ENCODE measurements at regions not wholly inside any gene's neighbourhood (a gene's known extent, or its start where the extent isn't known, plus 50 kb on each side); places are given as distances from the start of the nearest gene placed in this dataset.
"Not testable (repeated sequence)": the region's sequence is repeated elsewhere in the genome, so short reads cannot be mapped to it uniquely, and the experiment has no call there.

DNA sequence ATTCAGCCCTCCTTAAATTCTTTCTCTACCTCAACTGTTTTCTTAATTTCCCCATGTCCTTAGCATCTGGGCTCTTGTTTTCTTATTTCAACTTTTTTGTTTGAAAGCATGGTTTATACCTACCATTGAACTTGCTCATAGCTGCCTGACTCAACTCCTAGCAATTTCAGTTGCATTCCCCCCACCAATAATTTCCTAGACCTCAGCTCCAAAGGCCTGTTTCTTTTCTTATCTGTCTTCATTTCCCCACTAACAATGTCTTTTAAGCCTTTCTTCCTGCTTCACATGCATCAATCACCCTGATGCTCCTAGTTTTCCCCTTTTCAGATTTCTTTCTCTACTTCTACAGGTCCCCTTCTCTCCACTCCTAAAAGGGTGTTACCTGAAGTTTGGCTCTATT is 129.7 kb upstream of the PDE4D start:
- no peaks in the 10 kb centered on the region for H3K27me3 ChIP-seq (ENCODE audit: control insufficient read depth, insufficient read depth, low read length)
- DNase-seq (ENCODE audit: low read depth in 4 of 6, low spot score in 6 of 6) = no peak
- H3K36me3 ChIP-seq (ENCODE audit: control insufficient read depth, insufficient read depth, low read length) = no peaks in the 10 kb centered on the region
- no peaks in the 10 kb centered on the region for H3K4me1 ChIP-seq (ENCODE audit: control insufficient read depth, insufficient read depth, low read length)
- H3K4me3 ChIP-seq (ENCODE audit: low read depth, low read length) = no peak overlapping the region
- no peak overlapping the region for H3K27ac ChIP-seq (ENCODE audit: low read depth, low read length)
- no peaks in the 10 kb centered on the region for H3K9me3 ChIP-seq (ENCODE audit: control insufficient read depth, insufficient read depth, low read length)

- Histone ChIP-seq H3K27ac (ENCODE audit: low read depth, low read length) (no peak overlapping the region), H3K4me1 (ENCODE audit: control insufficient read depth, insufficient read depth, low read length) (no peaks in the 10 kb centered on the region), H3K9me3 (ENCODE audit: control insufficient read depth, insufficient read depth, low read length) (no peaks in the 10 kb centered on the region), H3K27me3 (ENCODE audit: control insufficient read depth, insufficient read depth, low read length) (no peaks in the 10 kb centered on the region), H3K4me3 (ENCODE audit: low read depth, low read length) (no peak overlapping the region), H3K36me3 (ENCODE audit: control insufficient read depth, insufficient read depth, low read length) (no peaks in the 10 kb centered on the region)
- no peak for DNase-seq (ENCODE audit: low read depth in 4 of 6, low spot score in 6 of 6)
These were observed 126.9 kb upstream of the PDE4D start for GRCh38 chr5:60020457-60020856.

DNA sequence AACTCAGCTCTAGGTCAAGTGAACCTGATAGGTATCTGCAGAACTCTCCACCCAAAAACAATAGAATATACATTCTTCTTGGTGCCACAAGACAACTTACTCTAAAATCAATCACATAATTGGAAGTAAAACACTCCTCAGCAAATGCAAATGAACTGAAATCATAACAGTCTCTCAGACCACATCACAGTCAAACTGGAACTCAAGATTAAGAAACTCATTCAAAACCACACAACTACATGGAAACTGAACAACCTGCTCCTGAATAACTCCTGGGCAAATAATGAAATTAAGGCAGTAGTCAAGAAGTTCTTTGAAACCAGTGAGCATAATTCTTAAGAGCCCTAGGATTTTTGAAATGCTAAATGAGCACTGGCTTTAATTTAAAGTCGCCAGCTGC is 125.4 kb upstream of the PDE4D start:
- H3K36me3 ChIP-seq (ENCODE audit: control insufficient read depth, insufficient read depth, low read length); H3K27ac ChIP-seq (ENCODE audit: low read depth, low read length); H3K27me3 ChIP-seq (ENCODE audit: control insufficient read depth, insufficient read depth, low read length); DNase-seq (ENCODE audit: low read depth in 4 of 6, low spot score in 6 of 6); H3K4me3 ChIP-seq (ENCODE audit: low read depth, low read length); H3K9me3 ChIP-seq (ENCODE audit: control insufficient read depth, insufficient read depth, low read length); H3K4me1 ChIP-seq (ENCODE audit: control insufficient read depth, insufficient read depth, low read length): not testable (repeated sequence)
- WGBS (ENCODE audit: insufficient coverage) = no CpG with 5 or more reads among the region's 1 CpG

DNA sequence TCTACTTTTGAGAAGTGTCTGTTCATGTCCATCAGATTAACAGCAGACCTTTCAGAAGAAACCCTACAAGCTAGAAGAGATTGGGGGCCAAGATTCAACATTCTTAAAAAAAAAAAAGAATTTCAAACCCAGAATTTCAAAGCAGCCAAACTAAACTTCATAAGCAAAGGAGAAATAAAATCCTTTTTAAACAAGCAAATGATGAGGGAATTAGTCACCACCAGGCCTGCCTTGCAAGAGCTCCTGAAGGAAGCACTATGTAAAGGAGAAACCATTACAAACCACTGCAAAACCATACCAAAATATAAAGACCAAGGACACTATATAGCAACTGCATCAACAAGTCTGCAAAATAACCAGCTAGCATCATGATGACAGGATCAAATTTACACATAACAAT is 124.6 kb upstream of the PDE4D start:
- Histone ChIP-seq H3K9me3 (ENCODE audit: control insufficient read depth, insufficient read depth, low read length) (no peaks in the 10 kb centered on the region), H3K4me3 (ENCODE audit: low read depth, low read length) (no peak overlapping the region), H3K4me1 (ENCODE audit: control insufficient read depth, insufficient read depth, low read length) (no peaks in the 10 kb centered on the region), H3K36me3 (ENCODE audit: control insufficient read depth, insufficient read depth, low read length) (no peaks in the 10 kb centered on the region), H3K27me3 (ENCODE audit: control insufficient read depth, insufficient read depth, low read length) (no peaks in the 10 kb centered on the region), H3K27ac (ENCODE audit: low read depth, low read length) (no peak overlapping the region)
- DNase-seq (ENCODE audit: low read depth in 4 of 6, low spot score in 6 of 6) = no peak

DNA sequence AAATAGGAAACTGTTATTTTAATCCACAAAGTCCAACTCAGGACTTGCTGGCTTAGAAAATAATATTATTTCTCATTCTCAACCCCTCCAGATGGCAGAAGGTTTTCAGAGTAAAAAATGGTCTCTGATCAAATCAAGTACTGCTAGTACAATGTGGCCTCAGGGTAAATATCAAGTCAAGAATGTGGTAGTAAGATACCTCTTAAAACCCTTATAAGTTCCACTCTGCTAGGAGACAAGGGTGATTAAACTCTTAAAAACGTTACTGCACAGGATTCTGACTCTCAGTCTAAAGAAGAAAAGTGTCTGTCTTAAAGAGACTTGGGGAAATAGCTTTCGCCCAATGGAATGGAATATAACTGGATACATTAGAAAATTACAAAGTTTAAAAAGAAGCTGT is 120.8 kb upstream of the PDE4D start:
- WGBS (ENCODE audit: insufficient coverage) = 43% methylated on average over 1 of the region's 2 CpGs
- Histone ChIP-seq H3K4me3 (ENCODE audit: low read depth, low read length) (no peak overlapping the region), H3K9me3 (ENCODE audit: control insufficient read depth, insufficient read depth, low read length) (no peaks in the 10 kb centered on the region), H3K27ac (ENCODE audit: low read depth, low read length) (no peak overlapping the region), H3K36me3 (ENCODE audit: control insufficient read depth, insufficient read depth, low read length) (no peaks in the 10 kb centered on the region), H3K4me1 (ENCODE audit: control insufficient read depth, insufficient read depth, low read length) (no peaks in the 10 kb centered on the region), H3K27me3 (ENCODE audit: control insufficient read depth, insufficient read depth, low read length) (no peaks in the 10 kb centered on the region)
- DNase-seq (ENCODE audit: low read depth in 4 of 6, low spot score in 6 of 6) = no peak

GRCh38 chr5:60010853-60011252 is 117.3 kb upstream of the PDE4D start:
- no peaks in the 10 kb centered on the region for H3K36me3 ChIP-seq (ENCODE audit: control insufficient read depth, insufficient read depth, low read length)
- H3K4me3 ChIP-seq (ENCODE audit: low read depth, low read length) = no peak overlapping the region
- H3K27ac ChIP-seq (ENCODE audit: low read depth, low read length) = no peak overlapping the region
- H3K27me3 ChIP-seq (ENCODE audit: control insufficient read depth, insufficient read depth, low read length) = no peaks in the 10 kb centered on the region
- H3K4me1 ChIP-seq (ENCODE audit: control insufficient read depth, insufficient read depth, low read length) = no peaks in the 10 kb centered on the region
- DNase-seq (ENCODE audit: low read depth in 4 of 6, low spot score in 6 of 6) = peak in 1 of 6 donors; percentile 16
- no peaks in the 10 kb centered on the region for H3K9me3 ChIP-seq (ENCODE audit: control insufficient read depth, insufficient read depth, low read length)

- Histone ChIP-seq H3K27ac (ENCODE audit: low read depth, low read length) (no peak overlapping the region), H3K36me3 (ENCODE audit: control insufficient read depth, insufficient read depth, low read length) (no peaks in the 10 kb centered on the region), H3K4me1 (ENCODE audit: control insufficient read depth, insufficient read depth, low read length) (no peaks in the 10 kb centered on the region), H3K27me3 (ENCODE audit: control insufficient read depth, insufficient read depth, low read length) (no peaks in the 10 kb centered on the region), H3K4me3 (ENCODE audit: low read depth, low read length) (no peak overlapping the region), H3K9me3 (ENCODE audit: control insufficient read depth, insufficient read depth, low read length) (no peaks in the 10 kb centered on the region)
- no peak for DNase-seq (ENCODE audit: low read depth in 4 of 6, low spot score in 6 of 6)
- WGBS (ENCODE audit: insufficient coverage) = no CpG with 5 or more reads among the region's 1 CpG
These were observed 116.8 kb upstream of the PDE4D start for GRCh38 chr5:60010328-60010727.

DNA sequence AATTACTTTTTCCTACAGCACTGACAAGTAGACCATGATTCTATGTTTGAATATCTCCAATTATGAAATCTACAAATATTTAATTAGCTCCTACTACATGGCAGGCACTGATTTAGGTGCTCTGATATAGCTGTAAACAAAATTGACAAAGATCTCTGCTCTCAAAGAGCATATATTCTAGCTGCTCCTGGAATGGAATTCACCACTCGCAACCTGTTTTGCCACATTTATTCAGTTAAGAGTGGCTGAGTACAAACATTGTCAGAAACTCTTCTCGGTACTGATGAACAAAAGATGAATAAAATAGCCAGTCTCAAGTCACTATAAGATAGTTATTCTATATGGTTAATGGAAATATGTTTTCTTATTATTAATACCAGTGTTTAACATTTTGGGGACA is 114.2 kb upstream of the PDE4D start:
- Histone ChIP-seq H3K27ac (ENCODE audit: low read depth, low read length) (no peak overlapping the region), H3K9me3 (ENCODE audit: control insufficient read depth, insufficient read depth, low read length) (no peaks in the 10 kb centered on the region)
- WGBS (ENCODE audit: insufficient coverage) = no CpG with 5 or more reads among the region's 2 CpGs

GRCh38 chr5:59999056-59999455 is 105.5 kb upstream of the PDE4D start:
- H3K36me3 ChIP-seq (ENCODE audit: control insufficient read depth, insufficient read depth, low read length) = no peaks in the 10 kb centered on the region
- H3K9me3 ChIP-seq (ENCODE audit: control insufficient read depth, insufficient read depth, low read length) = no peaks in the 10 kb centered on the region
- no peaks in the 10 kb centered on the region for H3K4me1 ChIP-seq (ENCODE audit: control insufficient read depth, insufficient read depth, low read length)
- no peak overlapping the region for H3K4me3 ChIP-seq (ENCODE audit: low read depth, low read length)
- no peak overlapping the region for H3K27ac ChIP-seq (ENCODE audit: low read depth, low read length)
- no CpG with 5 or more reads among the region's 2 CpGs for WGBS (ENCODE audit: insufficient coverage)
- no peak for DNase-seq (ENCODE audit: low read depth in 4 of 6, low spot score in 6 of 6)
- no peaks in the 10 kb centered on the region for H3K27me3 ChIP-seq (ENCODE audit: control insufficient read depth, insufficient read depth, low read length)

More for the DNA sequence above, 114.2 kb upstream of the PDE4D start:
- no peaks in the 10 kb centered on the region for H3K27me3 ChIP-seq (ENCODE audit: control insufficient read depth, insufficient read depth, low read length)
- no peaks in the 10 kb centered on the region for H3K4me1 ChIP-seq (ENCODE audit: control insufficient read depth, insufficient read depth, low read length)
- no peak for DNase-seq (ENCODE audit: low read depth in 4 of 6, low spot score in 6 of 6)
- no peaks in the 10 kb centered on the region for H3K36me3 ChIP-seq (ENCODE audit: control insufficient read depth, insufficient read depth, low read length)
- no peak overlapping the region for H3K4me3 ChIP-seq (ENCODE audit: low read depth, low read length)

- Histone ChIP-seq H3K36me3 (ENCODE audit: control insufficient read depth, insufficient read depth, low read length) (no peaks in the 10 kb centered on the region), H3K4me3 (ENCODE audit: low read depth, low read length) (no peak overlapping the region), H3K9me3 (ENCODE audit: control insufficient read depth, insufficient read depth, low read length) (no peaks in the 10 kb centered on the region), H3K4me1 (ENCODE audit: control insufficient read depth, insufficient read depth, low read length) (no peaks in the 10 kb centered on the region), H3K27me3 (ENCODE audit: control insufficient read depth, insufficient read depth, low read length) (no peaks in the 10 kb centered on the region), H3K27ac (ENCODE audit: low read depth, low read length) (no peak overlapping the region)
- no CpG with 5 or more reads among the region's 3 CpGs for WGBS (ENCODE audit: insufficient coverage)
- DNase-seq (ENCODE audit: low read depth in 4 of 6, low spot score in 6 of 6) = no peak
These were observed 98.7 kb upstream of the PDE4D start for GRCh38 chr5:59992206-59992605.

DNA sequence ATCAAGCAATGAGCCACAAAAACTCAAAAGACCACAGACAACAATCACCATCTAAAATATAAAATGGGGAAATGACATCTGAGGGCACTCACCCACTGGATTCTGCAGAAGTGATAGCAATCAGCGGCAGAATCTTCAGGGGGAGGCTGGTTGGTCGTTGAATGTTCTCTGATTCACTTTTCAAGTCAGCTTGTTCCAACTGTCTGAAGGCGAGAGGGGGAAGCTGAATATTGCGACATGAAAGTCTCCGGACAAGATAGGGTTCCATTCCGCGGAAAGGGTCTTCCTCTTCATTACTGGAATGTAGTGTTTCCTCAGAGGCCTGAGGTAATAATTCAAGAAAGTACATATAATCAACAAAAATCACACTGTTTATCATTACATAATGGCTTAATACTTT is 94.9 kb upstream of the PDE4D start:
- no peaks in the 10 kb centered on the region for H3K27me3 ChIP-seq (ENCODE audit: control insufficient read depth, insufficient read depth, low read length)
- no peaks in the 10 kb centered on the region for H3K36me3 ChIP-seq (ENCODE audit: control insufficient read depth, insufficient read depth, low read length)
- no peak for DNase-seq (ENCODE audit: low read depth in 4 of 6, low spot score in 6 of 6)
- H3K4me1 ChIP-seq (ENCODE audit: control insufficient read depth, insufficient read depth, low read length) = no peaks in the 10 kb centered on the region
- no peak overlapping the region for H3K4me3 ChIP-seq (ENCODE audit: low read depth, low read length)
- H3K27ac ChIP-seq (ENCODE audit: low read depth, low read length) = no peak overlapping the region
- WGBS (ENCODE audit: insufficient coverage) = 100% methylated on average over 3 of the region's 7 CpGs
- no peaks in the 10 kb centered on the region for H3K9me3 ChIP-seq (ENCODE audit: control insufficient read depth, insufficient read depth, low read length)
